Vagina (tissue), 2 donors: ENCODE measurements at regions not wholly inside any gene's neighbourhood (a gene's known extent, or its start where the extent isn't known, plus 50 kb on each side); places are given as distances from the start of the nearest gene placed in this dataset.

ENCODE experiments used
- POLR2A ChIP-seq, 2 donors: fragments of 450-650 bp; IDR thresholded peaks; one replicate each; pipeline ENCODE4 v1.6.1; 2017; ENCODE audit warnings: antibody characterized with exemption in 2 of 2, mild to moderate bottlenecking in 2 of 2, moderate library complexity in 2 of 2
- TF ChIP-seq, protein P1 (sequence below), 3 experiments: fragments of 450-650 bp in 2 of 3; fragments of 200-600 bp in 1 of 3; sonication (generic) in 1 of 3; IDR thresholded peaks; one replicate each; pipeline ENCODE4 v1.5.1; 2017 to 2019; ENCODE audit warnings: antibody characterized with exemption in 3 of 3, mild to moderate bottlenecking in 2 of 3, moderate library complexity in 2 of 3

GRCh38 chr20:51258582-51259165 is 235.8 kb upstream of the KCNG1 start:
- TF ChIP-seq, protein P1, sequence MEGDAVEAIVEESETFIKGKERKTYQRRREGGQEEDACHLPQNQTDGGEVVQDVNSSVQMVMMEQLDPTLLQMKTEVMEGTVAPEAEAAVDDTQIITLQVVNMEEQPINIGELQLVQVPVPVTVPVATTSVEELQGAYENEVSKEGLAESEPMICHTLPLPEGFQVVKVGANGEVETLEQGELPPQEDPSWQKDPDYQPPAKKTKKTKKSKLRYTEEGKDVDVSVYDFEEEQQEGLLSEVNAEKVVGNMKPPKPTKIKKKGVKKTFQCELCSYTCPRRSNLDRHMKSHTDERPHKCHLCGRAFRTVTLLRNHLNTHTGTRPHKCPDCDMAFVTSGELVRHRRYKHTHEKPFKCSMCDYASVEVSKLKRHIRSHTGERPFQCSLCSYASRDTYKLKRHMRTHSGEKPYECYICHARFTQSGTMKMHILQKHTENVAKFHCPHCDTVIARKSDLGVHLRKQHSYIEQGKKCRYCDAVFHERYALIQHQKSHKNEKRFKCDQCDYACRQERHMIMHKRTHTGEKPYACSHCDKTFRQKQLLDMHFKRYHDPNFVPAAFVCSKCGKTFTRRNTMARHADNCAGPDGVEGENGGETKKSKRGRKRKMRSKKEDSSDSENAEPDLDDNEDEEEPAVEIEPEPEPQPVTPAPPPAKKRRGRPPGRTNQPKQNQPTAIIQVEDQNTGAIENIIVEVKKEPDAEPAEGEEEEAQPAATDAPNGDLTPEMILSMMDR (IDR thresholded peaks at IDR 0.05) = no peak
- no peak for TF ChIP-seq POLR2A (IDR thresholded peaks at IDR 0.05)
